ENCODE measurements at regions not wholly inside any gene's neighbourhood (a gene's known extent, or its start where the extent isn't known, plus 50 kb on each side); places are given as distances from the start of the nearest gene placed in this dataset.

DNA sequence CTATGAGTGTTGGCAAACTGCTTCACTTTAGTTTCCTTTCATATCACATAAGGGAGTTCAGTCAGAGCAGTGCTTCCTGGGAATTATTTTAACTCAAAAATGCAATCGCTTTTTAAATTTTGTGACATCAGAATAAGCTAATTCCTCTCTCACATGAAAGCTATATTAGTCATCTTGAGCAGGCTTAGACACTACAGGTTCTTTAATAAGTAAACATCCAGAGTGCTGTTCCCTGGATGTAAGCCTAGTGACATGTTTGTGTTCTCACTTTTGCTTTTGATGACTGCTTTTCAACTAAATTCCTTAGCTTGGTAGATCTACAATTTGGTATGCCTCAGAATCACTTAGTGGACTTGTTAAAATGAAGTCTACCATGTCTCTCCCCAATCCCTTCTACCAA is 252.7 kb upstream of the POU3F2 start:
- FAIRE-seq (no peak), DNase-seq (ENCODE audit: low read depth in 1 of 2, low spot score in 2 of 2) (no peak)
- H3K79me2 ChIP-seq (ENCODE audit: control insufficient read depth in 1 of 2, insufficient read depth in 2 of 2, low read length in 2 of 2), result no peaks in the 10 kb centered on the region
- peaks cover 0 to 4% (median 0%) of the 10 kb centered on the region in 4 experiments; a peak in 2 of 7 replicates for H3K4me1 ChIP-seq (replicated peaks in 1 of 4; ENCODE audit: control insufficient read depth in 3 of 4, insufficient read depth in 4 of 4, low read length in 3 of 4)
- no peaks in the 10 kb centered on the region for H4K20me1 ChIP-seq (replicated peaks in 1 of 2; ENCODE audit: control insufficient read depth in 1 of 2, insufficient read depth in 2 of 2, low read length in 2 of 2)
- no peak overlapping the region for H2BK20ac ChIP-seq (ENCODE audit: low read length)
- H3K4ac ChIP-seq (replicated peaks; ENCODE audit: insufficient read length, low read depth, low read length), result no peak overlapping the region
- ChIA-PET POLR2A (ENCODE audit: partially characterized antibody) (no interaction called here), CTCF (ENCODE audit: partially characterized antibody) (interaction anchor here (0.6 kb wide), 1 partner anchor 189 kb away, joined by 4 read pairs; no protein-coding TSS in a partner anchor)
- no peaks in the 10 kb centered on the region for H3K9me3 ChIP-seq (ENCODE audit: insufficient read depth in 2 of 2, low read depth in 1 of 2, low read length in 1 of 2)
- H4K91ac ChIP-seq (replicated peaks; ENCODE audit: insufficient read length, low read length), result no peak overlapping the region
- no peaks in the 10 kb centered on the region for H3K27me3 ChIP-seq (replicated peaks in 1 of 4; ENCODE audit: control insufficient read depth in 3 of 4, extremely low read depth in 1 of 4, insufficient read depth in 3 of 4, low read length in 3 of 4)
- H4K5ac ChIP-seq (ENCODE audit: insufficient read length, low read depth, low read length), result no peak overlapping the region
- H3K27ac ChIP-seq (ENCODE audit: low read depth, low read length), result no peak overlapping the region
- no peak overlapping the region for H3K14ac ChIP-seq (ENCODE audit: insufficient read length)
- H3K9ac ChIP-seq (replicated peaks in 1 of 4; ENCODE audit: extremely low read depth in 1 of 4, low read depth in 3 of 4, low read length in 3 of 4), result no peak overlapping the region
- no peak overlapping the region for H2AFZ ChIP-seq (ENCODE audit: low read length)
- H2AK5ac ChIP-seq (ENCODE audit: low read depth, low read length), result no peak overlapping the region
- H3K4me3 ChIP-seq (ENCODE audit: extremely low read depth in 1 of 4, insufficient read depth in 2 of 4, low read depth in 3 of 4, low read length in 4 of 4), result no peak overlapping the region
- no peak overlapping the region for H3K18ac ChIP-seq (ENCODE audit: extremely low read depth, low read length)
- H2BK12ac ChIP-seq (ENCODE audit: low read depth, low read length), result no peak overlapping the region
- H2BK15ac ChIP-seq (ENCODE audit: low read length), result no peak overlapping the region
- H3K36me3 ChIP-seq (ENCODE audit: control insufficient read depth in 2 of 4, insufficient read depth in 4 of 4, low read length in 3 of 4), result no peaks in the 10 kb centered on the region
- WGBS, 2 experiments (ENCODE audit: extremely low coverage in 1 of 2, insufficient coverage in 1 of 2, insufficient read length in 1 of 2, insufficient replicate concordance in 2 of 2, low coverage in 1 of 2, low lambda C conversion rate in 2 of 2, missing lambda C conversion rate in 1 of 2), result 83% methylated on average over 1 of the region's 1 CpG; no CpG with 5 or more reads in 1 of the 2 experiments
- no peak overlapping the region for H2BK120ac ChIP-seq (replicated peaks; ENCODE audit: low read depth, low read length)
- no peak overlapping the region for H4K8ac ChIP-seq (ENCODE audit: extremely low read depth, insufficient read depth, low read length)
- H3K4me2 ChIP-seq (ENCODE audit: insufficient read depth in 1 of 2, low read depth in 2 of 2, low read length in 2 of 2), result no peak overlapping the region
- H3K79me1 ChIP-seq (ENCODE audit: low read depth, low read length), result no peaks in the 10 kb centered on the region
- no peaks in the 10 kb centered on the region for H3K23me2 ChIP-seq (ENCODE audit: low read depth, low read length)
- no peak overlapping the region for H3K23ac ChIP-seq (ENCODE audit: insufficient read length)
- H3K56ac ChIP-seq (replicated peaks; ENCODE audit: insufficient read length, low read depth, low read length), result no peak overlapping the region
- H2BK5ac ChIP-seq (ENCODE audit: low read depth, low read length), result no peak overlapping the region
- TF ChIP-seq SRF (IDR thresholded peaks at IDR 0.05; ENCODE audit: low read depth, low read length) (no peak), ZNF274 (IDR thresholded peaks at IDR 0.05; ENCODE audit: borderline replicate concordance, extremely low read depth, low read length) (no peak), RFX5 (IDR thresholded peaks at IDR 0.05; ENCODE audit: borderline replicate concordance, low read depth, low read length) (no peak), RNF2 (IDR thresholded peaks at IDR 0.05; ENCODE audit: borderline replicate concordance, low read depth, low read length, missing control alignments, poor library complexity, severe bottlenecking) (no peak), POLR2A (IDR thresholded peaks at IDR 0.05; ENCODE audit: control extremely low read depth in 1 of 2, low read depth in 2 of 2, low read length in 2 of 2) (no peak), SIN3A (conservative IDR thresholded peaks at IDR 0.05 in 1 of 2, IDR thresholded peaks at IDR 0.05 in 1 of 2; ENCODE audit: low read depth in 1 of 2, low read length in 2 of 2) (no peak), SP4 (IDR thresholded peaks at IDR 0.05; ENCODE audit: low read length) (no peak), RAD21 (IDR thresholded peaks at IDR 0.05 in 1 of 2, conservative IDR thresholded peaks at IDR 0.05 in 1 of 2; ENCODE audit: low read depth in 2 of 2, low read length in 2 of 2) (no peak)
- TF ChIP-seq, protein P1, sequence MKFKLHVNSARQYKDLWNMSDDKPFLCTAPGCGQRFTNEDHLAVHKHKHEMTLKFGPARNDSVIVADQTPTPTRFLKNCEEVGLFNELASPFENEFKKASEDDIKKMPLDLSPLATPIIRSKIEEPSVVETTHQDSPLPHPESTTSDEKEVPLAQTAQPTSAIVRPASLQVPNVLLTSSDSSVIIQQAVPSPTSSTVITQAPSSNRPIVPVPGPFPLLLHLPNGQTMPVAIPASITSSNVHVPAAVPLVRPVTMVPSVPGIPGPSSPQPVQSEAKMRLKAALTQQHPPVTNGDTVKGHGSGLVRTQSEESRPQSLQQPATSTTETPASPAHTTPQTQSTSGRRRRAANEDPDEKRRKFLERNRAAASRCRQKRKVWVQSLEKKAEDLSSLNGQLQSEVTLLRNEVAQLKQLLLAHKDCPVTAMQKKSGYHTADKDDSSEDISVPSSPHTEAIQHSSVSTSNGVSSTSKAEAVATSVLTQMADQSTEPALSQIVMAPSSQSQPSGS (IDR thresholded peaks at IDR 0.05; ENCODE audit: low read length), result no peak
- TF ChIP-seq, protein P2, sequence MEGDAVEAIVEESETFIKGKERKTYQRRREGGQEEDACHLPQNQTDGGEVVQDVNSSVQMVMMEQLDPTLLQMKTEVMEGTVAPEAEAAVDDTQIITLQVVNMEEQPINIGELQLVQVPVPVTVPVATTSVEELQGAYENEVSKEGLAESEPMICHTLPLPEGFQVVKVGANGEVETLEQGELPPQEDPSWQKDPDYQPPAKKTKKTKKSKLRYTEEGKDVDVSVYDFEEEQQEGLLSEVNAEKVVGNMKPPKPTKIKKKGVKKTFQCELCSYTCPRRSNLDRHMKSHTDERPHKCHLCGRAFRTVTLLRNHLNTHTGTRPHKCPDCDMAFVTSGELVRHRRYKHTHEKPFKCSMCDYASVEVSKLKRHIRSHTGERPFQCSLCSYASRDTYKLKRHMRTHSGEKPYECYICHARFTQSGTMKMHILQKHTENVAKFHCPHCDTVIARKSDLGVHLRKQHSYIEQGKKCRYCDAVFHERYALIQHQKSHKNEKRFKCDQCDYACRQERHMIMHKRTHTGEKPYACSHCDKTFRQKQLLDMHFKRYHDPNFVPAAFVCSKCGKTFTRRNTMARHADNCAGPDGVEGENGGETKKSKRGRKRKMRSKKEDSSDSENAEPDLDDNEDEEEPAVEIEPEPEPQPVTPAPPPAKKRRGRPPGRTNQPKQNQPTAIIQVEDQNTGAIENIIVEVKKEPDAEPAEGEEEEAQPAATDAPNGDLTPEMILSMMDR (IDR thresholded peaks at IDR 0.05; ENCODE audit: control extremely low read depth in 1 of 3, insufficient read depth in 1 of 3, low read depth in 1 of 3, low read length in 3 of 3), result no peak
